HepG2 (cell line): ENCODE measurements at regions not wholly inside any gene's neighbourhood (a gene's known extent, or its start where the extent isn't known, plus 50 kb on each side); places are given as distances from the start of the nearest gene placed in this dataset.

ENCODE experiments used
- ATAC-seq: fragments of 200-7000 bp; cut with Tn5 transposase; 3 replicates; pipeline ENCODE4 v1.9.1; 2020; ENCODE audit warnings: mild to moderate bottlenecking, moderate library complexity
- BruUV-seq: library from RNA; stranded (reverse); fragments of 400-500 nt; replicated peaks from 2 replicates; lab custom pipeline; 2021; lab: Mats Ljungman, UMichigan
- CTCF ChIA-PET: fragments of 300-600 bp; formaldehyde crosslinking; extraction: SDS; loops from one replicate; lab custom pipeline; 2021; ENCODE audit warnings: low total read pairs, inconsistent platforms, low intra/inter-chr PET ratio; lab: Yijun Ruan, JAX
- POLR2A ChIA-PET: fragments of 350-600 bp; sonication (Branson Sonifier 250); formaldehyde crosslinking; loops from one replicate; lab custom pipeline; 2020; ENCODE audit warnings: antibody characterized with exemption, inconsistent platforms; lab: Yijun Ruan, JAX
- DNase-seq: peaks from one replicate; pipeline ENCODE4 v3.0.0-alpha.2; 2015; ENCODE audit warnings: low spot score
- FAIRE-seq: peaks from 3 replicates; lab custom pipeline; 2011; peaks lifted over from hg19 to GRCh38; lab: Jason Lieb, UNC
- H2AFZ ChIP-seq: one replicate; pipeline ENCODE4 v1.6.1; 2011; ENCODE audit warnings: low read length, inconsistent platforms
- H3K27ac ChIP-seq: fragments of 300-600 bp; 3 replicates; pipeline ENCODE4 v1.8.0; 2011; ENCODE audit warnings: mixed run types, mild to moderate bottlenecking, mixed read lengths, low read length, inconsistent platforms; ENCODE audit not compliant: insufficient read depth; ENCODE audit errors: extremely low read length
- H3K27me3 ChIP-seq, 2 experiments: fragments of 200-600 bp in 1 of 2; 2 replicates in 1 of 2; 3 replicates in 1 of 2; pipeline versions ENCODE4 v1.6.0 to v1.8.0; 2011; ENCODE audit warnings: low read length in 2 of 2, mild to moderate bottlenecking in 2 of 2, moderate library complexity in 2 of 2, inconsistent platforms in 1 of 2; ENCODE audit not compliant: insufficient read depth in 2 of 2, control insufficient read depth in 1 of 2
- H3K36me3 ChIP-seq, 2 experiments: fragments of 200-600 bp in 1 of 2; replicated peaks in 1 of 2; 2 replicates in 1 of 2; 3 replicates in 1 of 2; pipeline versions ENCODE4 v1.5.1 to v1.8.0; 2011; ENCODE audit warnings: low read length in 2 of 2, inconsistent platforms in 1 of 2; ENCODE audit not compliant: insufficient read depth in 2 of 2, control insufficient read depth in 1 of 2
- H3K4me1 ChIP-seq: 2 replicates; pipeline ENCODE4 v1.5.1; 2012; ENCODE audit warnings: low read length, inconsistent platforms; ENCODE audit not compliant: insufficient read depth
- H3K4me2 ChIP-seq: 2 replicates; pipeline ENCODE4 v1.6.0; 2011; ENCODE audit warnings: low read depth, low read length, inconsistent platforms
- H3K4me3 ChIP-seq, 3 experiments: fragments of 200-600 bp in 1 of 3; sonication (generic), shearing (Covaris generic) in 1 of 3; replicated peaks in 1 of 3; 2 replicates each; pipeline ENCODE4 v1.5.1; 2011 to 2016; ENCODE audit warnings: low read length in 3 of 3, inconsistent platforms in 2 of 3, low read depth in 2 of 3, mild to moderate bottlenecking in 2 of 3, control low read depth in 1 of 3, mixed read lengths in 1 of 3; ENCODE audit not compliant: insufficient read depth in 1 of 3
- H3K79me2 ChIP-seq: one replicate; pipeline ENCODE4 v1.6.1; 2011; ENCODE audit warnings: low read length, inconsistent platforms; ENCODE audit not compliant: insufficient read depth
- H3K9ac ChIP-seq: 2 replicates; pipeline ENCODE4 v1.6.0; 2011; ENCODE audit warnings: mild to moderate bottlenecking, low read depth, low read length, inconsistent platforms; ENCODE audit not compliant: insufficient read depth
- H3K9me3 ChIP-seq: 2 replicates; pipeline ENCODE4 v1.5.1; 2012; ENCODE audit warnings: mild to moderate bottlenecking, low read length
- H4K20me1 ChIP-seq: 2 replicates; pipeline ENCODE4 v1.6.0; 2011; ENCODE audit warnings: inconsistent platforms, mild to moderate bottlenecking, low read length, moderate library complexity; ENCODE audit not compliant: insufficient read depth
- ASH2L ChIP-seq: fragments of 300-600, 200-600 bp; sonication (generic); IDR thresholded peaks from 2 replicates; pipeline ENCODE4 v1.7.0; 2017; ENCODE audit warnings: low read depth, mild to moderate bottlenecking, moderate library complexity, mixed read lengths, low read length; ENCODE audit not compliant: insufficient read length
- FOSL2 ChIP-seq: sonication (generic); formaldehyde crosslinking; IDR thresholded peaks from 2 replicates; pipeline ENCODE4 v1.4.0; 2020; ENCODE audit warnings: missing genetic modification reagents
- GATAD2A ChIP-seq: IDR thresholded peaks from 2 replicates; pipeline ENCODE4 v1.6.1; 2016
- MEIS1 ChIP-seq: sonication (generic); formaldehyde crosslinking; IDR thresholded peaks from 2 replicates; pipeline ENCODE4 v1.9.0; 2021; ENCODE audit warnings: mild to moderate bottlenecking, missing genetic modification reagents, moderate library complexity, borderline replicate concordance
- NONO ChIP-seq, 2 experiments: fragments of 450-650 bp in 1 of 2; sonication (generic) in 1 of 2; formaldehyde crosslinking in 1 of 2; IDR thresholded peaks in 1 of 2; conservative IDR thresholded peaks in 1 of 2; 2 replicates each; pipeline versions ENCODE4 v1.6.1 to v1.8.0; 2017 to 2022; ENCODE audit warnings: mild to moderate bottlenecking in 1 of 2, missing genetic modification reagents in 1 of 2, moderate library complexity in 1 of 2
- SIN3A ChIP-seq: IDR thresholded peaks from 2 replicates; pipeline ENCODE4 v1.6.1; 2011; ENCODE audit warnings: low read depth, mild to moderate bottlenecking, control low read depth, low read length, borderline replicate concordance
- SIX1 ChIP-seq: sonication (generic); formaldehyde crosslinking; IDR thresholded peaks from 2 replicates; pipeline ENCODE4 v1.4.0; 2020; ENCODE audit warnings: missing genetic modification reagents, borderline replicate concordance
- SIX4 ChIP-seq: sonication (generic); formaldehyde crosslinking; IDR thresholded peaks from 2 replicates; pipeline ENCODE4 v1.4.0; 2020; ENCODE audit warnings: missing genetic modification reagents
- SNAPC4 ChIP-seq: sonication (generic); formaldehyde crosslinking; IDR thresholded peaks from 2 replicates; pipeline ENCODE4 v1.4.0; 2020; ENCODE audit warnings: mild to moderate bottlenecking, missing genetic modification reagents
- ZMYM4 ChIP-seq: sonication (generic); formaldehyde crosslinking; IDR thresholded peaks from 2 replicates; pipeline ENCODE4 v1.8.1; 2023; ENCODE audit warnings: mild to moderate bottlenecking, missing genetic modification reagents
- ZNF224 ChIP-seq: sonication (generic); formaldehyde crosslinking; IDR thresholded peaks from 2 replicates; pipeline ENCODE4 v1.5.0; 2020; ENCODE audit warnings: mild to moderate bottlenecking, missing genetic modification reagents
- ZNF816 ChIP-seq: sonication (generic); formaldehyde crosslinking; IDR thresholded peaks from 2 replicates; pipeline ENCODE4 v1.8.0; 2022; ENCODE audit warnings: missing genetic modification reagents, mild to moderate bottlenecking, borderline replicate concordance
- WGBS: methylation state at CpG from one replicate; pipeline ENCODE4 v1.1.6; 2017; ENCODE audit warnings: low lambda C conversion rate; 5-methylcytosine and 5-hydroxymethylcytosine counted together
- in situ Hi-C: cut with HindIII; loops from 2 replicates; pipeline ENCODE4 v1.10.0; 2017; ENCODE audit warnings: low pct_unique_long_range_greater_than_20kb; ENCODE audit not compliant: extremely low pct_ligation_motif_present
- intact Hi-C: fragments of 100-400 bp; cut with micrococcal nuclease; formaldehyde crosslinking; loops from one replicate; pipeline ENCODE4 v1.10.0; 2022; ENCODE audit not compliant: unreplicated experiment

- no peak overlapping the region for H3K27ac ChIP-seq
- ATAC-seq, result peak; percentile 65
Observed at GRCh38 chr2:64400105-64400728, 53.7 kb upstream of the LGALSL start.

More at GRCh38 chr2:64400105-64400728, 53.7 kb upstream of the LGALSL start:
- ChIA-PET CTCF (no interaction called here), POLR2A (interaction anchor here (1.0 kb wide), 1 partner anchor 54 kb away, joined by 4 read pairs; the partner anchor contains the start of gene LGALSL)
- Histone ChIP-seq H4K20me1 (no peaks in the 10 kb centered on the region), H3K9ac (no peak overlapping the region), H3K4me3 (peak overlapping the region in 1 of 3 experiments; percentile 59; a peak in 2 of 6 replicates), H3K27me3 (no peaks in the 10 kb centered on the region), H3K4me2 (peak overlapping the region; percentile 87), H3K79me2 (no peaks in the 10 kb centered on the region), H3K9me3 (no peaks in the 10 kb centered on the region), H2AFZ (no peak overlapping the region), H3K36me3 (no peaks in the 10 kb centered on the region), H3K4me1 (peaks cover 67% of the 10 kb centered on the region)
- DNase-seq (peak; percentile 60), FAIRE-seq (peak; percentile 44)
- BruUV-seq, result no TSS peak
- intact Hi-C loops (loop anchor here (5.0 kb wide), 1 partner anchor 52 kb away; the partner anchor contains the start of gene LGALSL), in situ Hi-C loops (no loop called here)
- WGBS, result 9% methylated on average over 4 of the region's 4 CpGs
- TF ChIP-seq GATAD2A, result peak; percentile 9; the same call in 1 of the 2 replicates
- peak; percentile 77 for TF ChIP-seq SIX4 (CRISPR knock-in tag)
- TF ChIP-seq ASH2L, result no peak
- TF ChIP-seq SNAPC4 (CRISPR knock-in tag), result no peak
- no peak for TF ChIP-seq MEIS1 (CRISPR knock-in tag)
- TF ChIP-seq ZNF816, result no peak
- no peak for TF ChIP-seq SIN3A
- peak; percentile 88; the same call in 1 of the 2 replicates for TF ChIP-seq SIX1 (CRISPR knock-in tag)
- no peak for TF ChIP-seq NONO (IDR thresholded peaks at IDR 0.05)
- TF ChIP-seq NONO (CRISPR knock-in tag; conservative IDR thresholded peaks at IDR 0.05), result no peak
- TF ChIP-seq ZNF224 (CRISPR knock-in tag), result 0 out of 2 replicates have a peak, but pooled peaks have one; percentile 4
- TF ChIP-seq ZMYM4 (CRISPR knock-in tag), result no peak
- peak; percentile 82 for TF ChIP-seq FOSL2 (CRISPR knock-in tag)
